ENCODE measurements at regions not wholly inside any gene's neighbourhood (a gene's known extent, or its start where the extent isn't known, plus 50 kb on each side); places are given as distances from the start of the nearest gene placed in this dataset.

DNA sequence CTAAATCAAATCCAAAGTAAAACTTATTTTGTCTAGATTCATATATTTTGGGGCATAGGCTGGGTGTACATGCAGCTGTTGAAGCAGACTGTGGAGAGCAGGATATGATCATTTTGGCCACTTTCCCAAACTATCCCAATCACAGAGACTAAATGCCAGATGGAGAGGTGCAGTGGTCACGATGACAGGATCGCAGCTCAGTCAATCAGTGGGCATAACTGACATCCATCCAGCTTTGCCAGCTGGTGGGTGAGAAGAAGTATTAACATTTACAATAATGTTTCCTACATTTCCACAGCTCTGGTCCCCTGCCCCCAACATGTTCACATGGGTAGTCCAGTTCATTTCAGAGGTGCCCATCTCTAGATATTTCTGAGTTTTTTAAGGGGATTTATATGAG, 255.5 kb upstream of the SESN3 start:
- DNase-seq (ENCODE audit: low spot score) = no peak

DNA sequence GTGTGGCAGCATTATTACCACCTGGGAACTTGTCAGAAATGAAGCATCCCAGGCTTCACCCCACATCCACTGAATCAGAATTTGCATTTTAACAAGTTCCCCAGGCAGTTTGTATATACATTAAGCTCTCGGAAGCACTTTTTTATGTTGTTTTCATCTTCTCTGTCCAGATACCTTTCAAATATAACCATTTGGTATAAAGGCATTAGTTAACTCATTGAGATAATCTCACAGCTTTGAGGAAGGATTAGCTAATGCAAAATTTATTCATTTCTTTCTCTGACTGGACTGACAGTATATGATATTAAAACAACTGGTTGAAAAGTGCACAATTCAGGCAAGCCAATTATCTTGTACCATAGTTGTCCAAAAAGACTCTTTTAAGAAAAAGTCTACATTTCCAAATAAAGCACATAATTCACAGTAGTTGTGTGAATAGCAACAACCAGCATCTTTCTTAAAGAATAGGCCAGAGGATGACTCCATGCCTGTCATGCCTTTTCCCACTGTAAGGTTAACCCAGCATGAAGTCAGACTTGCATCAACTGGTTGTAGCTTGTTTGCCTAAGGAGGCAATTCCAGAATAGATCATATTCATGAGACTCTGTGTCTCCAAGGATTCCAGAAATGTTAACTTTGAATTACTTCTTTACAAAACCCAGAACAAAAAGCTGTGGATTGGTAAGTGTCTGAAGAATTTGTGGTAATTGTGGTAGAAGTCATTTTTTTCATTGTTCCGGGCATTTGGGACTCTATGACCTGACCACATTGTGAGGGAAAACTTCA, 254.3 kb upstream of the SESN3 start:
- no peak for DNase-seq (ENCODE audit: low spot score)

DNA sequence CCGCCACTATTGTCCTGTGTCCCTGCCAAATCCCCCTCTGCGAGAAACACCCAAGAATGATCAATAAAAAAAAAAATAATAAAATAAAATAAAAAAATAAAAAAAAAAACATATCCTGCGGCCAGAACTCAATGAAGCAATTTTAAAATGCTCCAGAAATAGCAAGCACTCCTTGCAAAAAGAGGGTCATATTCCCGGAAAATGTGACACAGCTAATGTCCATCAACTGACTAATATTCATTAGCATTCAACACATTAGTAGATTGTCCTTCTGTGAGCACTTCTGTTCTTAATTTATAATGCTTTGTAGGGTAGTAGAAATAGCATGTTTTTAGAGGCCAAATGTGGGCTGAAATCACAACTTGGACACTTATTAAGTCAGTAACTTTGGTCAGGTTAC, 252.3 kb upstream of the SESN3 start:
- no peak for DNase-seq (ENCODE audit: low spot score)

- DNase-seq (ENCODE audit: low spot score) = no peak
Measured at GRCh38 chr11:95478003-95478402, 247.0 kb upstream of the SESN3 start.

GRCh38 chr11:95469258-95469657, 238.3 kb upstream of the SESN3 start:
- no peak for DNase-seq (ENCODE audit: low spot score)

GRCh38 chr11:95466416-95466815, 235.4 kb upstream of the SESN3 start:
- no peak for DNase-seq (ENCODE audit: low spot score)

DNA sequence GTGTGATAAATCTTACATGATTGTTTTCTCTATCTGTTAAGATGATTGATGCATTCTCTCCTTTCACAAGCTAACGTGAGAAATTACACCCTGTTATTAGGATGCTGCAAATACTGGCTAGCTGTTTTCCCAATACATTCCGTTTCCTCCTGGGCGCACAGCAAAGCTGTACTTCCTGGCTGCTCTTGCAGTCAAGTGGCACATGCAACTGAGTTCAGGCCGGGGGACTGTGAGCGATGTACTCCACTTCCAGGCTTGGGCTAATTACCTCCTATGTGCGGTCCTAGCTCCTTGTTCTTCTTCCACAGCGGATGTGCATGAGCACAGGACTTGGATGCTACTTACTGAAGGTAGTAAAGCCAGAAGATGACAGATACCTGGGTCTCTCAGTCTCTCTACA, 234.9 kb upstream of the SESN3 start:
- no peak for DNase-seq (ENCODE audit: low spot score)

DNA sequence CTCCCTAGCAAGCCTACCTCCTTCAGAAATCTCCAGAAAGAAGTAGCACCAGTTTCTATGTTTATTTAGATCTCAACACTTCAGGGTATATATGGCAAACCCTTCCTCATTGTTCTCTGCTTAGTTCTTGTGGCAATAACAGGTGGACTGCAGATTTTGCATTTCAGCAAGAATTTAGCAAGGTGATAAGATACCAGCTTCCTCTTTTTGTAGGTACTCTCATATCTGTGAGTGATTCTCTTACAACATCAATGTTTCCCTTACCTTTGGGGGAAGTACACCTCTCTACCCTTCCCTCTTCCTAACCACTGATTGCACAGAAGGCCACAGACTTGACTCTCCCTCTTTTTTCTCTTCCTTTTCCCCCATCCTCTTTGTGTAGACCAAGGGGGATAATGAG, 230.9 kb upstream of the SESN3 start:
- DNase-seq (ENCODE audit: low spot score) = no peak

DNA sequence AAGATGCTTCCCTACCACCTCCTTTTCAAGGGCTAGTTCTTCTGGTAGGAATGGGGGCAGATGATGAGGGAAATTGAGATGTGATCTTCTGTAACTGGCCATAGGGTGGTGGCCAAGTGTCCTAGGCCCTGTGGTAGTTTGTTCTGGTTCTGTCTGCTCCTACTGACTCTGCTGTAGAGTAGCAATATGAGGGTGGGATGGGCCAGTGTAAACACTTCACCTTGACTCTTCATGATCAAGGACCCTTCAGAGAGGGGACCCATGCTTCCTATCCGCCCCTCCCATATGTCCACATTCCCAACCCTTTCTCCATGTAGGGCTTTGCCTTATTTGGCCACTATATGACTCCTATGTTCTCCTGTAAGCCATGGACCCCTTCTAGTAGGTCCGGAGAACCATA, 230.3 kb upstream of the SESN3 start:
- DNase-seq (ENCODE audit: low spot score) = no peak

DNA sequence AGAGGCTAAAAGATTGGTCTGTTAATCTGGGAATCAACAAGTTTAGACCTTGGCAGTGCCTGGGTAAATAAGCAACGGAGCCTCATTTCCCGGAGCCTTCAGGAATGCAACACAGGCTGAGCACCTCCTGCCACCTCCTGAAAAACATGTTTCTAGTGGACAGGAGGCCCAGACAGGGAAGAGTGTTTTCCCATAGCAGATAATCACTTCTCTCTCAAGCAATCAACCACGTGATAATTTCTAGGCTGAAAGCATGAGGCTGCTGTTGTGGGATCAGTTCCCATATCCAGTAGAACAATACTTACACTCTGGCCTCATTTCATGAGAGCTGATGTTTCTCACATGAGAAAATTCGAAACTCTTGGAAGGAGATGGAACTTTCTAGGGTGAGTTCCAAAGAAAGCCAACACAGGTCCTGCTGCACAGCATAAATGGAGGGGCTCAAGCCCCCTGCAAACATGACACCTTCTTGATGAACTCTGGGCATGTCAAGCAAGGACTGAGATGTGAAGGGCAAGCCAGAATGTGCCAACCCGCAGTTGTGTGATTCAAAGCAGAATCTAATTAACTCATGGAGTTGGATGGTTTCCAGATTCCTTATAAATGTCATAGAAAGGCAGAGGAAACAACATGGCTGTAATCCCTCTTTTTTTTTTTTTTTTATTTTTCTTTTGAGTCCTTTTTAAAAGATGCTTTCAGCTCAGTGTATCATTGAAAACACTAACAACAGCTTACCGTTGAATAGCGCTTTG, 228.5 kb upstream of the SESN3 start:
- DNase-seq (ENCODE audit: low spot score) = peak; percentile 23

GRCh38 chr11:95456714-95457491, 225.9 kb upstream of the SESN3 start:
- DNase-seq (ENCODE audit: low spot score) = no peak

DNA sequence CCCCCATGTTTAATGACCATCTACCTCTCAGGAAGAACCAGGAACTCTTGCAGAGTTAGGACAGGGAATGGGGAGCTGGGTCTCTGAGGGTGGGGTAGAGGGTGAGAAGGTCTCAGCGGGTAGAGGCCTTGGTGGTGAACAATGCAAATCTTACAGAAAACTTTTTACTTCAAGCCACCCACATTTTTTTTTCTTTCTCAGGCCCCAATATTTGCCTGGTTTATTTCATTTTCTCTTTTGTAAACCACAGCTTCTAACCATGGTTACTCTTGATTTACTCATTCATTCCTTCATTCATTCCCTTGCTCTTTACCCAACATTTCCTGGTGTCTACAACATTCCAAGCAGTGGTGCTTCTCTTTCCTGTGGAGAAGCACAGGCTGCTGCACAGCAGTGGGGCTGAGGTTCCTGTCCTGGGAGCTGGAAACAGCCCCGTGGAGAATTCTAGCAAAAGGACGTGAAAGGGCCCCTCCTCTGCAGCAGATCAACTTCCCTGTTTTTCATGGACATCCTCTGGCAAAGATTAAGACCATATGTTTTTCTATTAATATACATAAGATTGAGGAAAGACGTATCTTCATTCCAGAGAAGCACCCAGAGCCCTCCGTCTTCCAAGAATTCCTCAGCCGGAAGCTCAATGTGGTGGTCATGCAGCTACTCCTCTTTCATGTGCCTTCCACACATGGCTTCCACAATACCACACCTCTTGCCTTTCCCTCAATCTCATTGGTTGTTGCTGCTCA, 224.4 kb upstream of the SESN3 start:
- no peak for DNase-seq (ENCODE audit: low spot score)

DNA sequence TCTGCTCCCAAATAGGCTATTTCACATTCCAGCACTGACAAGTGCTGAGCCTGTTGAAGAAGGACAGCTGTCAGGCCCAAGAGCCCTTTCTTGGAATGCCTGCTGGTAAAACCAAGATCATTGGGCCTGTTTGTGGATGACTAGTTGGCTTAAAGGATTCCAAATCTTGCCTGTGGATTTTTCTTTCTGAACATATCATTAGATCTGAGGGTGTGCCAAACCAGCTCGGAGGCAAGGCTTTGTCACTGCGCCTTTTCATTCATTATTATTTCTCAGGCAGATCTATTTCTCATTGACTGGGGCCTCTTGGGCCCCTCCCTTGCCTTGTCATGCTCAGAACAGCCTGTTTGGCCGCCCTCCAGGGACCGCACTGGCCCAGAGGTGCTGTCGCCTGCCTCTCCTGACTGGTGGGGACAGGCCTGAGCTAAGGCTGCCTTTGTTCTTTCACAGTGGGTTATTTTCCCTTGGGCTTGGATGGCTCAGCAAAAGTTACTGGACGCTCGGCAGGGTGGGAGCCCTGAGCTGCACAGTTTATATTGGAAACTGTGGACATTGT, 222.7 kb upstream of the SESN3 start:
- peak; percentile 62 for DNase-seq (ENCODE audit: low spot score)

DNA sequence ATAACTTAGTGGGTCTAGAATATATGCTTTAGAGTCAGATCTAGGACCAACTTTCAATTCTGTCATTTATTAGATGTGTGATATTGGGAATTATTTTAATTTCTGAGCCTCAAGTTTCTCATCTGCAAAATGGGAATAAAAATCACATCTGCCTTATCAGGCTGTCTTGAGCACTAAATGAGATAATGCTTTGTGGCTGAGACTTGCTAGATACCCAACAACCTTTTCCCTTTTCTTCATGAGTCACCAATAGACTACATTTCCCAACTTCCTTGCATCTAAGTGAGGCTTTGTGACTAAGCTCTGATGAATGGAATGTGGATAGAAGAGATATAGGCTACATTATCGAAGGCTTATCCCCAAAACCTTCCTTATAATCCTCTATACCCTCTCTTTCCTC, 220.7 kb upstream of the SESN3 start:
- no peak for DNase-seq (ENCODE audit: low spot score)

- DNase-seq (ENCODE audit: low spot score) = peak; percentile 13
Measured at GRCh38 chr11:95451261-95451660, 220.3 kb upstream of the SESN3 start.

DNA sequence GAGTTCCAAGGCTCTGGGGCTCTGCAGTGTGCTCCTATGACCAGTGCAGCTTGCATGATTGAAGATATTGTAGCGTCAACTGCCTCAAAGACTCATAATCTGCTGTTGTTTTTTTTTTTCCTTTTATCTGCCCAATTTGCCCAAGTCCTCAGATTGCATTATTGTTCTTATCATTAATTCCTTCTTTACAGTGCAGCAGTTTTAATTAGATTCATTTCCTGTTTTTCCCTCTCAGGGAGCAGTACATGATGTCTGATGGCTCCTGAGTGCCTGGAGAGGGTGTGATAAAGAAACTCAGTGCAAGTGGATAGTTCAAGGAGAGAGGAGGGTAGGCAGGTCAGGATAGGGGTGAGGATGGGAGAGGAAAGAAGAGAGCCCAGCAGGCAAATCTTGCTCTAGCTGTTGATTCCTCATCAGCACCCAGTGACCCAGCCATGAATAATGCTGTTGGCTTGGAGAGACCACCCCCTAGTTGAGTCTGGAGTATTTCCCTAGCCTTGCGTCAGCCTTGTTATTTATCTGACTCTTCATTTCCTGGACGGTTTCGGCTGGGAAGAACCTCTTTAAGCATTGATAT, 219.6 kb upstream of the SESN3 start:
- no peak for DNase-seq (ENCODE audit: low spot score)

DNA sequence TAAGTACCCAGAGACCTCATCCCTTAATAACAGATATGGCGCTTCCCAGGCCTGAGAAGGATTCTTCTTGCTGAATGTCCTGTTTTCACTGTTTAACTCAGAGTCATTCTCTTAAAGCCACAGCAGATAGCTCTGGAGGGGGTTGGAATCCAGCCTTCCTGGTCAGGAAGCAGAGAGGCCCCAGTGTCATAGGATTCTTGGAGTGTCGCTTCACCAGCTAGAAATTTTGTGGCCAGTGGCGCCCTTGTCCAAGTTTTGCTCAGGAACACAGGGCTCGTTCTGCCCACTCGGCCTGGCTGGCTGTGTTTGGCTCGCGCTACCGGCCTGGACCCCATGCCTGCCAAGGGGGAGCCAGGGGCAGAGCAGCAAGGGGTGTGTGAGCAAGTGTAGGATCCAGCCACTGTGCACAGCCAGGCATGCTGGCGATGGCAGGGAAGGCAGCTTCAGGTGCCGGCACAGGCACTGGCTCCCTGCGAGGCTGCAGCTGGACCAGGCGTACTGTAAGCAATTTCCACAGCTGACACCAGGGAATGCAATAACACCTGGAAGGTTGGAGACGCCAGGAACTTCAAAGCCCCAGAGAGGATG, 214.8 kb upstream of the SESN3 start:
- no peak for DNase-seq (ENCODE audit: low spot score)

DNA sequence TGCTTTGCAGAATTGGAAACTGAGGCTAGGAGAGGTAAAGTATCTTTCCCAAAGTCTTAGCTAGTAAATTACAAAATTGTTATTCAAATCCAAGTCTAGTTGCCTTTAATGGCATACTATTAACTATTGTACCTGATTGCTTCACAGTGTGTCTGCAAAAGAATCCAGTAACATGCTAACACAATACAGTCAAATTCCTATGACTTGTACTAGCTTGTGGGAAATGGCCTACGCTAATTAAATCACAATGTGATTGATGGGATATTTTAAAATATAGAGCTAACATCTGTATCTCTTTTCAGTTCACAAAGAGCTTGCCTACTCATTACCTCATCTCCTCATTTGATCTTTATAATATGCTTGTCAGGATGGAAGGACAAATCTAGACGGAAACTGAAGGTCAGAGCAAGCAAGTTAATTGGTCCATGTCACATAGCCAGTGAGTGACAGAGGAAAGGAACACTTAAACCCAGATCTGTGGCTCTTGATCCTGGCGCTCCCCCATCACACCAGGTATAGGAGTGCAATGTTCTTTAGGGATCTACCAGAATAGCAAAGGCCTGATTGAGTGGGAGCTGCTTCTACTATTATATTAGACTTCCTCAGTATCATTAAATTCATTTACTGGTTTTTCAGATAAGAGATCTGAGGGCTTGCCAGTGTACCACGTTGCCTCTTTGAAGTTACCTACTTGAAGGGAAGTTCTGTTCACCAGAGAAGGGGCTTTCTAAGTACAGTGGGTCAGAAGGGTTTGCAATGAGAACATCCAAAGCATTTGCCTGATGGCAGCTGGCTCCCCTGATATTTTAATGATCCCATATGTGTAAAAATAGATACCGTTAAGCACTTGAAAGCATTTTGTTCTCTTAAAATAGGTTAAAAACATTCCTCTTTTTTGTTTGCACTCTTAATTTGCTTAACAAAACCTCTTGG, 213.6 kb upstream of the SESN3 start:
- DNase-seq (ENCODE audit: low spot score) = peak; percentile 45

GRCh38 chr11:95443386-95443785, 212.4 kb upstream of the SESN3 start:
- DNase-seq (ENCODE audit: low spot score) = no peak

All from umbilical cord (tissue), 1 donor.